Muscle of arm (tissue), 1 donor: ENCODE measurements at regions not wholly inside any gene's neighbourhood (a gene's known extent, or its start where the extent isn't known, plus 50 kb on each side); places are given as distances from the start of the nearest gene placed in this dataset.

Experiments
- DNase-seq: peaks from one replicate; pipeline ENCODE4 v3.0.0-alpha.2; 2013

- DNase-seq, result no peak
Observed at GRCh38 chr1:224486801-224487583, 52.4 kb upstream of the WDR26 start.

- no peak for DNase-seq
Observed at GRCh38 chr1:224488806-224489499, 54.4 kb upstream of the WDR26 start.

- no peak for DNase-seq
Observed at GRCh38 chr1:224489534-224490365, 55.2 kb upstream of the WDR26 start.

DNA sequence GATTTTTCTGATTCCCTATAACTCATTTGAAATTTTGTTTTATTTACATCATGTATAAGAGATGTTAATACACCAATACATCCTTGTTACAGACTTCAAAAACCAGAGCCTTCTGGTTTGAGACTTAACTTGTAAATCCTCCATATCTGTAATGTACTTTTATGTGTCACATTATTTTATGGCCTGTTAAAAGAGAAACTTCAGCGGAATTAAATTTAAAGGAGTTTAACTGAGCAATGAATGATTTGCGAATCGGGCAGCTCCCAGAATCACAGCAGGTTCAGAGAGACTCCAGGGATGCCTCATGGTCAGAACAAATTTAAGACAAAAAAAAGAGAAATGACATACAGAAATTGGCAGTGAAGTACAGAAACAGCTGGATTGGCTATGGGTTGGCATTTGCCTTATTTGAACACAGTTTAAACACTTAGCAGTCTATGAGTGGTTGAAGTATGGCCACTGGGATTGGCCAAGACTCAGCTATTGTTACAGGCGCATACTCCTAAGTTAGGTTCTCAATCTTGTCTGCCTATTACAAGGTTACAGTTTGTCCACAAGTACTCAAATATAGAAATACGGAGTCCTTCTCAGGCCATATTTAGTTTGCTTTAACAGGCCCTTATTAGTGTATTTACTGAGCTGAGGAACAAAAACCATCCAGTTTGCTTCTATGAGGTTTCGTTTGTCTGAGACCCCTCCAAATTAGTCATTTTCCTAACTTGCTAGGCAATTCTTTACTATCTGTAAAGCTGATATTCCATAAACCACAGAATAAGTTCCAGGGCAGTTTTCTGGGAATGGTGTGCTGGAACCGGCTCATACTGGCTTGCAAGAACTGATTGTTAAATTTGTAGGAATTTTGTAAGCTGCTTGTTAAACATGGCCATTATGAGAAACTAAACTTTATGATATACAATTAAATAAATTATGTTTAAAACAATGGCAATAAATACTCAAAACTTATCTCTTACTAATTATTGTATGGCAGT, 56.2 kb upstream of the WDR26 start:
- no peak for DNase-seq

GRCh38 chr1:224492015-224492414, 57.4 kb upstream of the WDR26 start:
- no peak for DNase-seq

- DNase-seq, result no peak
Observed at GRCh38 chr1:224492632-224493031, 58.0 kb upstream of the WDR26 start.

DNA sequence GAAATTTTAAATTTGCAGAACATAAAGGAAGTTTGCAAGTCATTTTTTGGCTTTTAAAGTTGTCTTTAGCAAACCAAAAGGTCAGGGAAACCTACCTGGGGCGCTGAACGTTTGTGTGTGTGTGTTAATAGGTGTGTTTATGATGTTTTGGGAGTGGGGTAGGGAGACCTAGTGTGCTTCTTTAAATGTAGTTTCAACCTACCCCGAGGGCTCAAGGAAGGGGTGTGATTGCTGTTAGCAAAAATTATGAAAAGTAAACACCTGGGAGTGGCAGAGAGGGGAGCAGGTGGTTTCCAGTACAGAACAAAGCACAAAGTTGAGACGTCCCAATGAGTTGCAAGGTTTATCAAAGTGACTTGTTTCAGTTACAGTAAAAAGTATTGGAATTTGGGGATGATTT, 58.7 kb upstream of the WDR26 start:
- DNase-seq, result no peak

DNA sequence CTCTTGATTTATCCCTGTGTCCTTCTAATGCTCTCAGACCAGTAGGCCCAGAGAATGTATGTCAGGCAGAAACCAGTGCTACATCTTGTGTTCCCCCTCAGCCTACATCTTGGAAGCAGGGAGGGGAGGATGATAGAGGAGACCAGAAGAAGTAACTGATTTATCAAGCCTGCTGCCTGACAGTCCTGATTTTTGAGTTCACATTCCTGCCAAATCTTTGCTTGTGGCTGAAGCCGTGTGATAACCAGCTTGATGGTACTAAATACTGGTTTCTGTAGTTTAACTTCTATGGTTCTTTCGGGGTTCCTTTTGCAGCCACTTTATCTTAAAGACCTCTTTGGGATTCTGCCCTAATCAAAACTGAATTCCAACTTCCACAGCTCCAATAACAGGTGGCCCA, 59.7 kb upstream of the WDR26 start:
- no peak for DNase-seq

DNA sequence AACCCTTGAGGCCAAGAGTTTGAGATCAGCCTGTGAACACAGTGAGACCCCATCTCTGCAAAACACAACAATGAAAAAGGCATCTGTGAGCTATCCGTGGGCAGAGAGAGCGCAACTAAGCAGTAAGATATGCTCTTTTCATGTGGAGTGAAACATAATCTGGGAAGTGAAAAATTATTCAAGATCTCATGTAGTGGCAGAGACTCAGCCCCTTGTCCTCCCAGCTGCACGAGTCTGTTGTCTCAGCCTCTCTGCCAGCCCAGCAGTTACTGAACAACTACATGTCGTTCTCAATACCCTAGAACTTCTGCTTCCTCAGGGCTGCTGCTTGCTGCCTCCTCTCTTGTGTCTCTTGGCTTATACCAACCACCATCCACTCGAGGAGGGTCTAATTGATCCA, 61.3 kb upstream of the WDR26 start:
- DNase-seq, result no peak

DNA sequence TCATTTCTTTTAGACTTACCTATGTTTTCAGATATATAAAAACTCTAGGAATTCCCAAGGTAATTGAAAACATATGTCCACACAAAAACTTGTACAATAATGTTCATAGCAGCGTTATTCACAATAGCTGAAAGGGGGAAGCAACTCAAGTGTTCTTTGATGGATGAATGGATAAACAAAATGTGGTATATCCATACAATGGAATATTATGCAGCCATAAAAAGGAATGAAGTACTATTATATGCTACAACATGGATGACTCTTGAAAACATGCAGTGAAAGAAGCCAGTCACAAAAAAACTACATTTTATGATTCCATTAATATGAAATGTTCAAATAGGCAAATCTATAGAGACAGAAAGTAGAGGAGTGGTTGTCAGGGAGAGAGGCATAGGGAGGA, 62.2 kb upstream of the WDR26 start:
- DNase-seq, result no peak

- DNase-seq, result no peak
Observed at GRCh38 chr1:224497714-224498573, 63.3 kb upstream of the WDR26 start.

DNA sequence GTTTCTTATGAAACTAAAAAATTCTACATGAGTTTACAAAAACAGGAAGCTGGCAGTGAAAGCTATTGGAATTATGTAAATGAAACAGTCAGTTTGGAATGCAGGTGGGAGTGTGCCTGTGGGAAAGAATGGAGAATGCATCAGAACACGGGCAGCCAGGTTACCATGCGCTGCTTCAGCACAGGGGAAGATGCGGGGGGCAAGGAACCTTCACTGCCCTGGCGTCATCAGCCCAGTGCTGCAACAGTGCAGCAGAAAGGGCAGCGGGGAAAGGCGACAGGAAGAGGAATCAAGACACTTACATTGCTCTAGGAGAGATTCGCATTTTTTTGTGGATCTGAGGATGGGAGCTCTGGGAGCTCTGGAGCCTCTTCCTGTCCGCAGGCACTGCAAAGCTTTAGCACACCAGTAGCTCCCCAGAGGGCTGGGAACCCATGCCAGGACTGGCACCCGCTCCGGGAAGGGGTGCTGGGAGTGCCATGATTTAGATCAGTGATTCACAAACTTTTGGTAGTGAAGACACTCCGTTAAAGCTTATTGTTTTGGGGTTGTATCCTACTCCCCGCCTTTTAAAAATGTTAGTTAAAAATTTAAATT, 64.1 kb upstream of the WDR26 start:
- no peak for DNase-seq

DNA sequence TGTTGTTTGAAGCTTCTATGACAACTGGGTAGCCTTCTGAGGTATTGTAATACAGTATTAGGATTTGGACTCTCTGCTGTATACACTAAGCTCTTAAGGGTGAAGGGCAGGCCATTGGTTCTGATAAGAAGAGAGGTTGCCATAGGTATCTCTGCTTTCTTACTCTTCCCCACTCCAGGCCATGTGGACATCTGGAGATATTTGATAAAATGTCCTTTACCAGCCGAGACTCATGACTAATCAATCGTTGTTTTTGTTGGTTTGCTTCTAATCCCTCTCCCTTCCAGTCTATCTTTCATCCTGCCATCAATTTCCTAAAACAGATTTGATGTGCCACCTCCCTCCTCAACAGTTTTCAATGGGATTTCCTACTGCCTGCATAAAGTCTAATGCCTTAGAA, 64.6 kb upstream of the WDR26 start:
- DNase-seq, result no peak

DNA sequence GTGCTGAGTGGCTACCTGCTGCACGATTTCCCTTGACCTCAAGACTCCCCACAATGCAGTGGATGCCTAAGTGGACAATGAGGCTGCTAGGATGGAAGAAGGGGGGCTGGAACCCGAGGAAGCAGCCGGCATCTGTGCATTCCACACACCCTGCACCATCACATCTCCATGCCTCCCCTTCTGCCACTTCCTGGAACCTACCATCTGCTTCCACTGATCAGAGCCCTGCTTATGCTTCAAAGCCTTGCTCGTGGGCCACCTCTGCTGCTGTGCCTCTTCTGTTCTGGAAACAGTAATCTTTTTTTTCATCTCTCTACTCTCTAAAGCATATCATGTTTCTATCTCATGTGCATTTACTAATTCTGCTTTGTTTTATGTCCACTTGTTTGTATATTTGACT, 66.2 kb upstream of the WDR26 start:
- no peak for DNase-seq

GRCh38 chr1:224501836-224502235, 67.2 kb upstream of the WDR26 start:
- DNase-seq, result no peak

DNA sequence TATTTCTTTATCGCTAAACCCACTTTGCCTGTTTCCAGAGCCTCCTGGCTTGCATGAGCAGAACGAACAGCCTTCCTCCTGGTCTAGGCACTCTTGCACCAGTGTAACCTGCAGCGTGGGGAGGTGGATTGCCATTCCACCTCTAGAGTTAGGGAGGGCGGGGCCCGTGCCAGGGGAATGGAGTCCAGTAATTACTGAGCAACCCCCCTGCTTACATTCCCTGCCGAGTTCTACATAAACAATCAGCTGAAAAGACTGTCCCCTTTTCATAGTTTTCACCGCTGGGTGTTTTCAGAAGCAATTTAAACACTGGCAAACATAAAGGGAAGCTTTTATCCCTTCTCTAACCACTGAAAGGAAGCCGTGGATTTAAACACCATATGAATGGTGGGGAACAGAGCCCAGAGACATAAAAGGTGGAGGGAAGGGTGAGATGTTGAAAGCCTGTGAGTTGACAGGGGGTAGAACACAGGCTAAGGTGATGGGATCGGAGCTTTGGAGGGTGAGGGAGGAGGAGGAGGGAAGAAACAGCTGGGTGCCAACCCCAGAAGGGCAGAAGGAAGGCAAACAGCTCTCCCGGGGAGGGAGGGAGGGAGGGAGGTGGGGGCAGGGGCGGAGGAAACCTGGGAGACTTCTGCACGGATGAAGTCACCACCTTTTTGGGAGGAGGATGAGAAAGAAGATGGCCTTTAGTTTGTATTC, 68.0 kb upstream of the WDR26 start:
- DNase-seq, result no peak

DNA sequence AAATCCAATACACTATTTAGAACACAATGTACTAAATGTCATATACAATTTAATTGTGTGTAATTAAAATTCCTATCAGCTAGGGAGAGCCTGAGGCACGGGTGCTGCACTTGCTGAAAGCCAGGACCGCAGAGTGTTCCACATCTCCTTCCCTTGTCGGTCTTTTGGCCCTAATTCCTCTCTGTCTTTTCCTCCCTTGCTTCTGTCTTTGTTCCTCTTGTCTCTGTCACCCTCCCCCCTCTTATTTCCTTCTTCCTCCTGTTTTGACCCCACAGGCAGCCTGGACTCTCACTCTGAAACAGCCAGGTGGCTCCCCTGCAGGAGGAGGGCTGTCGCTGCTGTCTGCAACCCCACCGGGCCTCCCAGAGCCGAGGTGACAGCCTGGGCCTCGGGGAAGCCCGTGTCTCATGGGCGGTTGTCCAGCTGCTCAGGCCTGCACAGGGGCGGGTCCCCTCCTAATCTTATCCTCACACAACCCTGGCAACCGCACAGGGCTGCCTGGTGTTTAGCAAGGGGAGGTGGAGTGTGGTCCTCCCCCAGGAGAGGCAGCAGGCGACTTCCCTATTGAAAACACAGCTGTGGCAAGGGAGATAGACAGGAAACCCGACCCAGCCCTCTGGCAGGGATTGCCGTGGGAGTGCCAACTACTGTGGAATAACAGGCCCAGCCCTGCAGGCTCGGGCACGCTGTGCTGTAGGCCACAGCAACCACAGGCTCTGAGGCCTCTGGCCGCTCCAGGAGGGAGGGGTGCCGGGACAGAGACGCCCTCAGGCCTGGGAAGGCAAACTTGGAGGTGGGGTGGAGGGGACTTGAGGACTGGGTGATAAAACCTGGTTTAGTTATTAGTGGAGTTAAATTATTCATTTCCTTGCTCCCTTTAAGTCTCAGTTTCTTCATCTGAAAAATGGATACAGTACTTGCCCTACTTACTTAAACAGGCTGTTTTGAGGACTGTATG, 68.8 kb upstream of the WDR26 start:
- peak; percentile 72 for DNase-seq
